ENCODE measurements at regions not wholly inside any gene's neighbourhood (a gene's known extent, or its start where the extent isn't known, plus 50 kb on each side); places are given as distances from the start of the nearest gene placed in this dataset.

DNA sequence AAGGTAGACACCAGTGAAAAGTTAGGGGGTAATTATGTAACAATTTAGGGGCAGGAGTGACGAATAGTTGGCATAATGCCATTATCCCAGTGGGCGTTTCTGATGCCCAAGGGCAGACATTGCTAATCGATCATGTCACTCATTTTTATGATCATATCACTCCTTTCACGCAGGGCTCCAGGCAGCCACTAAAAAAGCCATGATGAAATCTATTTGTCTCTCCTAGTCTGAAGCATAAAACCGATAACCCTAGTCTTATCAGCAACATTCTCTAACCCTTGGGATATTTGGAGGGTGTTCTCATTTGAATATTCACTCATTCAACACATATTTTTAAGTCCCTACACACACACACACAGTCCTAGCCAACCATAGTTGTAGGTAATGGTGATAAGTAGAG is 114.9 kb downstream of the NMUR2 start:
- no peak for ATAC-seq
- no TSS peak for BruUV-seq (replicated peaks)
- no peak for DNase-seq (ENCODE audit: low read depth, low spot score)
- no peak overlapping the region for H3K9ac ChIP-seq (ENCODE audit: low read length)
- no peak overlapping the region for H3K4me3 ChIP-seq (replicated peaks in 1 of 2; ENCODE audit: low read depth in 1 of 2, low read length in 2 of 2)
- no peak overlapping the region for H3K27ac ChIP-seq (ENCODE audit: low read depth, low read length)
- no peaks in the 10 kb centered on the region for H3K9me2 ChIP-seq (ENCODE audit: insufficient read depth)
- no peak for TF ChIP-seq CBX3 (IDR thresholded peaks at IDR 0.05; ENCODE audit: low read depth)
- TF ChIP-seq ZNF274 (IDR thresholded peaks at IDR 0.05; ENCODE audit: low read depth, low read length) = no peak
- no peak for TF ChIP-seq SP1 (IDR thresholded peaks at IDR 0.05; ENCODE audit: low read depth)
- no peaks in the 10 kb centered on the region for H3K79me2 ChIP-seq (ENCODE audit: insufficient read depth, low read length)
- H3K4me2 ChIP-seq (ENCODE audit: low read length) = no peak overlapping the region
- intact Hi-C loops (cut with micrococcal nuclease) = no loop called here
- ChIA-PET RAD21 (ENCODE audit: low non-redundant PET in 1 of 2, low total read pairs in 2 of 2, uncharacterized antibody in 2 of 2, unreplicated experiment in 2 of 2) (no interaction called here), CTCF (no interaction called here), POLR2A (no interaction called here)
- no peaks in the 10 kb centered on the region for H3K9me3 ChIP-seq (ENCODE audit: control insufficient read depth in 1 of 2, insufficient read depth in 1 of 2, low read depth in 1 of 2, low read length in 2 of 2)
- no peak overlapping the region for H2AFZ ChIP-seq (ENCODE audit: low read depth, low read length, poor library complexity, severe bottlenecking)
- H4K20me1 ChIP-seq (ENCODE audit: insufficient read depth) = no peaks in the 10 kb centered on the region
- no peaks in the 10 kb centered on the region for H3K27me3 ChIP-seq (ENCODE audit: insufficient read depth, low read length)
- H3K4me1 ChIP-seq (ENCODE audit: control insufficient read depth in 1 of 2, insufficient read depth in 2 of 2, low read length in 2 of 2) = no peaks in the 10 kb centered on the region
- no peaks in the 10 kb centered on the region for H3K36me3 ChIP-seq (ENCODE audit: control insufficient read depth in 1 of 2, insufficient read depth in 2 of 2, low read length in 2 of 2)

DNA sequence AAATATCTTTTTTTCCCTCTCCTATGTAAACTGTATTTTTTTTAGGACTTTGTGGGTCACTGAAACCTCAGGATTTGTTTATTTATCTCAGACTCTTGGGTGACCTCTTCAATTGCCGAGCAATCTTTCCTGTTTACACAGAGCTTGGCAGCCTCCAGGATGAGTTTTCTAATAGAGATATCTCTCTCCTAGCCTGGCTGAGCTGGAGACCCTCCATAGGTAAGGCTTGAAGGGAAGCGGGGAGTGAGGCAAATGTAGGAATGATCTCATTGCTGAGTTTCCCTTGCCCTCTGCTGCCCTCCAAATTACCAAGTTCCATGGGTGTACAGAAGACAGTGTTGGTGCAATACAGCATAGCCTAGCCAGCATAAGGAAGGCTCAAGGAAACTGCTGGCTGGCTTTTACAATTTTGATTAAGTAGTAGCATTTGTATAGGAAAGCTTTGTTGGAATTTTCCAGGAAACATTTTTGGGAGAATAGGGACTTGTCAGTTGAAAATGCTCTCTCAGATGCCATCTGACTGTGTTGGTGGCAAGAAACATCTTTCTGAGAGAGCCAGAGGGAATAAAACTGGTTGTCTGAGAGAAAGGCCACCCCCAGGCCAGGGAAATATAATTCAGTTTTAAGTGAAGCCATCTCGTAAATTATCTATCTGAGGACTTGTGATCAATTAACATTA is 116.0 kb downstream of the NMUR2 start:
- Histone ChIP-seq H3K9me3 (ENCODE audit: control insufficient read depth in 1 of 2, insufficient read depth in 1 of 2, low read depth in 1 of 2, low read length in 2 of 2) (no peaks in the 10 kb centered on the region), H3K4me3 (replicated peaks in 1 of 2; ENCODE audit: low read depth in 1 of 2, low read length in 2 of 2) (no peak overlapping the region), H3K4me2 (ENCODE audit: low read length) (no peak overlapping the region), H3K79me2 (ENCODE audit: insufficient read depth, low read length) (no peaks in the 10 kb centered on the region), H4K20me1 (ENCODE audit: insufficient read depth) (no peaks in the 10 kb centered on the region), H2AFZ (ENCODE audit: low read depth, low read length, poor library complexity, severe bottlenecking) (no peak overlapping the region), H3K4me1 (ENCODE audit: control insufficient read depth in 1 of 2, insufficient read depth in 2 of 2, low read length in 2 of 2) (no peaks in the 10 kb centered on the region), H3K9me2 (ENCODE audit: insufficient read depth) (no peaks in the 10 kb centered on the region), H3K36me3 (ENCODE audit: control insufficient read depth in 1 of 2, insufficient read depth in 2 of 2, low read length in 2 of 2) (no peaks in the 10 kb centered on the region), H3K27ac (ENCODE audit: low read depth, low read length) (no peak overlapping the region), H3K27me3 (ENCODE audit: insufficient read depth, low read length) (no peaks in the 10 kb centered on the region), H3K9ac (ENCODE audit: low read length) (no peak overlapping the region)
- ChIA-PET RAD21 (ENCODE audit: low non-redundant PET in 1 of 2, low total read pairs in 2 of 2, uncharacterized antibody in 2 of 2, unreplicated experiment in 2 of 2) (no interaction called here), POLR2A (no interaction called here), CTCF (no interaction called here)
- no peak for DNase-seq (ENCODE audit: low read depth, low spot score)
- intact Hi-C loops (cut with micrococcal nuclease) = no loop called here
- BruUV-seq (replicated peaks) = no TSS peak
- ATAC-seq = no peak
- TF ChIP-seq CEBPB (IDR thresholded peaks at IDR 0.05; ENCODE audit: low read depth) (no peak), SRF (IDR thresholded peaks at IDR 0.05; ENCODE audit: low read depth) (no peak), ZNF274 (IDR thresholded peaks at IDR 0.05; ENCODE audit: low read depth, low read length) (no peak), POLR2A (IDR thresholded peaks at IDR 0.05; ENCODE audit: borderline replicate concordance, extremely low read depth, insufficient read depth, insufficient read length) (no peak), EZH2 (IDR thresholded peaks at IDR 0.05) (no peak), CBX3 (IDR thresholded peaks at IDR 0.05; ENCODE audit: low read depth) (no peak), ELF1 (IDR thresholded peaks at IDR 0.05; ENCODE audit: borderline replicate concordance, low read depth) (no peak)
- TF ChIP-seq, protein P1, sequence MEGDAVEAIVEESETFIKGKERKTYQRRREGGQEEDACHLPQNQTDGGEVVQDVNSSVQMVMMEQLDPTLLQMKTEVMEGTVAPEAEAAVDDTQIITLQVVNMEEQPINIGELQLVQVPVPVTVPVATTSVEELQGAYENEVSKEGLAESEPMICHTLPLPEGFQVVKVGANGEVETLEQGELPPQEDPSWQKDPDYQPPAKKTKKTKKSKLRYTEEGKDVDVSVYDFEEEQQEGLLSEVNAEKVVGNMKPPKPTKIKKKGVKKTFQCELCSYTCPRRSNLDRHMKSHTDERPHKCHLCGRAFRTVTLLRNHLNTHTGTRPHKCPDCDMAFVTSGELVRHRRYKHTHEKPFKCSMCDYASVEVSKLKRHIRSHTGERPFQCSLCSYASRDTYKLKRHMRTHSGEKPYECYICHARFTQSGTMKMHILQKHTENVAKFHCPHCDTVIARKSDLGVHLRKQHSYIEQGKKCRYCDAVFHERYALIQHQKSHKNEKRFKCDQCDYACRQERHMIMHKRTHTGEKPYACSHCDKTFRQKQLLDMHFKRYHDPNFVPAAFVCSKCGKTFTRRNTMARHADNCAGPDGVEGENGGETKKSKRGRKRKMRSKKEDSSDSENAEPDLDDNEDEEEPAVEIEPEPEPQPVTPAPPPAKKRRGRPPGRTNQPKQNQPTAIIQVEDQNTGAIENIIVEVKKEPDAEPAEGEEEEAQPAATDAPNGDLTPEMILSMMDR (IDR thresholded peaks at IDR 0.05 in 2 of 3, conservative IDR thresholded peaks at IDR 0.05 in 1 of 3; ENCODE audit: borderline replicate concordance in 1 of 3, insufficient read depth in 1 of 3, low read depth in 2 of 3, low read length in 2 of 3) = no peak
- TF ChIP-seq, protein P2, sequence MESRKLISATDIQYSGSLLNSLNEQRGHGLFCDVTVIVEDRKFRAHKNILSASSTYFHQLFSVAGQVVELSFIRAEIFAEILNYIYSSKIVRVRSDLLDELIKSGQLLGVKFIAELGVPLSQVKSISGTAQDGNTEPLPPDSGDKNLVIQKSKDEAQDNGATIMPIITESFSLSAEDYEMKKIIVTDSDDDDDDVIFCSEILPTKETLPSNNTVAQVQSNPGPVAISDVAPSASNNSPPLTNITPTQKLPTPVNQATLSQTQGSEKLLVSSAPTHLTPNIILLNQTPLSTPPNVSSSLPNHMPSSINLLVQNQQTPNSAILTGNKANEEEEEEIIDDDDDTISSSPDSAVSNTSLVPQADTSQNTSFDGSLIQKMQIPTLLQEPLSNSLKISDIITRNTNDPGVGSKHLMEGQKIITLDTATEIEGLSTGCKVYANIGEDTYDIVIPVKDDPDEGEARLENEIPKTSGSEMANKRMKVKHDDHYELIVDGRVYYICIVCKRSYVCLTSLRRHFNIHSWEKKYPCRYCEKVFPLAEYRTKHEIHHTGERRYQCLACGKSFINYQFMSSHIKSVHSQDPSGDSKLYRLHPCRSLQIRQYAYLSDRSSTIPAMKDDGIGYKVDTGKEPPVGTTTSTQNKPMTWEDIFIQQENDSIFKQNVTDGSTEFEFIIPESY (IDR thresholded peaks at IDR 0.05; ENCODE audit: extremely low read depth, insufficient replicate concordance, low read length) = no peak
- TF ChIP-seq, protein P3, sequence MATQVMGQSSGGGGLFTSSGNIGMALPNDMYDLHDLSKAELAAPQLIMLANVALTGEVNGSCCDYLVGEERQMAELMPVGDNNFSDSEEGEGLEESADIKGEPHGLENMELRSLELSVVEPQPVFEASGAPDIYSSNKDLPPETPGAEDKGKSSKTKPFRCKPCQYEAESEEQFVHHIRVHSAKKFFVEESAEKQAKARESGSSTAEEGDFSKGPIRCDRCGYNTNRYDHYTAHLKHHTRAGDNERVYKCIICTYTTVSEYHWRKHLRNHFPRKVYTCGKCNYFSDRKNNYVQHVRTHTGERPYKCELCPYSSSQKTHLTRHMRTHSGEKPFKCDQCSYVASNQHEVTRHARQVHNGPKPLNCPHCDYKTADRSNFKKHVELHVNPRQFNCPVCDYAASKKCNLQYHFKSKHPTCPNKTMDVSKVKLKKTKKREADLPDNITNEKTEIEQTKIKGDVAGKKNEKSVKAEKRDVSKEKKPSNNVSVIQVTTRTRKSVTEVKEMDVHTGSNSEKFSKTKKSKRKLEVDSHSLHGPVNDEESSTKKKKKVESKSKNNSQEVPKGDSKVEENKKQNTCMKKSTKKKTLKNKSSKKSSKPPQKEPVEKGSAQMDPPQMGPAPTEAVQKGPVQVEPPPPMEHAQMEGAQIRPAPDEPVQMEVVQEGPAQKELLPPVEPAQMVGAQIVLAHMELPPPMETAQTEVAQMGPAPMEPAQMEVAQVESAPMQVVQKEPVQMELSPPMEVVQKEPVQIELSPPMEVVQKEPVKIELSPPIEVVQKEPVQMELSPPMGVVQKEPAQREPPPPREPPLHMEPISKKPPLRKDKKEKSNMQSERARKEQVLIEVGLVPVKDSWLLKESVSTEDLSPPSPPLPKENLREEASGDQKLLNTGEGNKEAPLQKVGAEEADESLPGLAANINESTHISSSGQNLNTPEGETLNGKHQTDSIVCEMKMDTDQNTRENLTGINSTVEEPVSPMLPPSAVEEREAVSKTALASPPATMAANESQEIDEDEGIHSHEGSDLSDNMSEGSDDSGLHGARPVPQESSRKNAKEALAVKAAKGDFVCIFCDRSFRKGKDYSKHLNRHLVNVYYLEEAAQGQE (IDR thresholded peaks at IDR 0.05; ENCODE audit: low read depth) = no peak
- TF ChIP-seq, protein P4, sequence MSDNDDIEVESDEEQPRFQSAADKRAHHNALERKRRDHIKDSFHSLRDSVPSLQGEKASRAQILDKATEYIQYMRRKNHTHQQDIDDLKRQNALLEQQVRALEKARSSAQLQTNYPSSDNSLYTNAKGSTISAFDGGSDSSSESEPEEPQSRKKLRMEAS (IDR thresholded peaks at IDR 0.05) = no peak

Data from HCT116 (cell line).